Activated effector memory CD4-positive, alpha-beta T cell treated with anti-CD3 and anti-CD28 coated beads, Interleukin-2, amount 50 U/mL, for 16 hours (primary cell): ENCODE measurements at regions not wholly inside any gene's neighbourhood (a gene's known extent, or its start where the extent isn't known, plus 50 kb on each side); places are given as distances from the start of the nearest gene placed in this dataset.
"Not testable (repeated sequence)": the region's sequence is repeated elsewhere in the genome, so short reads cannot be mapped to it uniquely, and the experiment has no call there.

Experiments used
- DNase-seq: peaks from one replicate; pipeline ENCODE4 v3.0.0-alpha.2; 2020

DNA sequence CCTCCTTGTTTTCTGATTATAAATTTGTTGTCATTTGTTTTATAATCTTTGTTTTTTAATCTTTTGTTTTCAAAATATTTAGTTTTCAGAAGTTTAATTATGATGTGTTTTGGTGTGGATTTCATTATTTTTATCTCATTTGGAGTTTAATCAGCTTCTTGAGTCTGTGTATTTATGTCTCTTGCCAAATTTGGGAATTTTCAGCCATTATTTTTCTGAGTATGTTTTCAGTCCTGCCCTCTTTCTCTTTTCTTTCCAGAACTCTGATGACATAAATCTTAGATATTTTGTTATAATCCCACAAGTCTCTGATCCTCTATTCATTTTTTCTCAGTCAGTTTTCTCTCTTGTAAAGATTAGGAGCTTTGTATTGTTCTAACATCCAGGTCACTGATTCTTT lies 89.8 kb downstream of the RHOU start:
- DNase-seq = no peak

GRCh38 chr1:228825840-228826484 lies 90.7 kb downstream of the RHOU start:
- DNase-seq = no peak

GRCh38 chr1:228827019-228827418 lies 91.7 kb downstream of the RHOU start:
- DNase-seq = no peak

- DNase-seq = no peak
These were observed 92.9 kb downstream of the RHOU start for GRCh38 chr1:228828151-228828550.

GRCh38 chr1:228830185-228830953 lies 95.1 kb downstream of the RHOU start:
- DNase-seq = no peak

DNA sequence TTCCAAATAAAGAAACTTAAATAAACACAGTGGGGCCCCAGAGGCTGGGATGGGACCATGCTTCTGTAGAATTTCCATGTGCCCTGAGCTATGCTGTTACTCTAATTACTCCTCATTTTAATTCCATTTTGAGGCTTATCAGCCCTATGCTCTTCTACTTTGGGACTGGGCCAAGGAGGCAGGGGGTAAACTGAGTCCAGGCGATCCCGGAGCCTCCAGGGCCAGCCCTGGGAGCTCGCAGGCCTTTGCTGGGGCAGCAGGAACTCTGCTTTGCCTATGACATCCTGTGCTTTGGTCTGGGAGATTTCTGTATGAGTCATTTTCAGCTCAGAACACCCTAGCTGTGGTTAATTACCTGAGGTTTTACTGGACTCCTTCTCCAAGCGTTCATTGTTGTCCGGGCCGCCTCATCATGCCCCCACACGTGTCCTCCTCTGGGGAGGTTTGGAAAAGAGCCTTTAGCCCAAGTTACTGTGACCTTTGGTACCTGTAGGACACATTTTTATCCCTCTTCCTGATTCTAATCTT lies 95.7 kb downstream of the RHOU start:
- no peak for DNase-seq

DNA sequence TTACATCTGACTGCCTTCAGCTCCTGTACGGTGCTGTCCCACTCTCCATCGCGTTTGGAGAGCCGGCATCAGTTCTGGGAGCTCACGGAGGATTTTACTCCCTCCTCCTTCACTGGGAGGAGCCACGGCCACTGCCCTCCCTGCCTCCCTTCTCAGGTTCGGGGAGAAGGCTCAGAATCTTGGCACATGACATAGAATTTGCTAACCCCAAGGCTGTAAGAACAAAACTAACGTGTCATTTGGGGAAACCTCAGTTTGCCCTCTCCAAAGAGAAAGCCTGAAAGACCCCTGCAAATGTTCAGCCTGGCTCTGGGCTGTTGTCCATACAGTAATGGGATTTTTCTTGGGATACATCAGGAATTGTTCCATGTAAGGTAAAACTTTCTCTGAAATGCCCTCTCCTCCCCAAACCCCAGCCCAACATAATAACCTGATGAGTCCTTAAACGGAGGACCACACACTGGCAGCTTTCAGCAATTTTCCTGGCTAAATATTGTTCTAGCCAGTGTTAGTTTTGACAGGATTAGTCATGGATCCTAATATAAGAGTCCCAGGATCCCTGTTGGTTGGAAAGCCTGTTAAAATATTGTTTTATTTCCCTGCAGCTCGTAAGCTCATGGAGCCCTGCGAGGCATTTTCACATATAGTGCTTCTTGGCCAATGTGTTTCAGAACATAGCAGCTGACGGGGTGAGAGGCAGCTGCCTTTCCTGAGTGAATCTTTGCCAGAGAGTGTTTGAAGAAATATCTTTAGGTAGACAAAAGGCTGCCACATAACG lies 98.8 kb downstream of the RHOU start:
- DNase-seq = no peak

GRCh38 chr1:228835456-228835855 lies 100.2 kb downstream of the RHOU start:
- no peak for DNase-seq

DNA sequence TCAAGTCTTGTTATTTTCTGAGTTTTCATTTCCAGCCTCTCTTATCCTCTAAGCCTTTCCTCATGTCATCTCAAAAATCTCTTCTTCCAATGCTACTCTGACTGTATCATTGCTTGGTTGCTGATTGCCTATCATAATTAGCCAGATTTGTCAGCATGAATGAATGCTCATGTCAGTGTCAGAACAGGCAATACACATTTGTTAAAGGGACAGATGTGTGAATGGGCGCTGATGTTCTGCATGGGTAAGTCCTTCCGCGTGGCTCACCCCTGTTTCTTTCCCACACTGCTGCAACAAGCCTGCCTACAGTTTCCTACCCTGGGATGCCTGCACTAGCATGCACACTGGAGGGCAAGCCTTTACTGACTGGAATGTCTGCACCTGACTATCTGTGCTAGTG lies 100.6 kb downstream of the RHOU start:
- no peak for DNase-seq

DNA sequence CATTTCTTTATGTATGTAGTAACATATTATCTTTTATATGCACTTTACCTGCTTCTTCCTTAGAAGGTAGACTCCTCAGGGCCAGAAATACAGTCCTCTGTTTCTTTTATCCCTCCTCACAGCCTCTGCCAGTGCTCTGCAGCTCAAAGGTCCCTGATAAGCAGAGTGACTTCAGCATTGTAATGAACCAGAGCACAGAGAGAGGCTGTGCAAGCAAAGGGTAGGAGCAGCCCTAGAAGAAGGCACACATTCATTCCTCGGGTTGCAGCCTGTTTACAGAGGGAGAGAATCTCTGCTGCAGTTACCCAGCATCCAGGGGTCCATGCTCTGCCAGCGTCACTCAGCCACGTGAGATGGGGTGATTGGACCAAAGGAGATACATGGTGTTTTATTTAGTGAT lies 101.1 kb downstream of the RHOU start:
- DNase-seq = no peak

- no peak for DNase-seq
These were observed 101.8 kb downstream of the RHOU start for GRCh38 chr1:228837032-228837431.

GRCh38 chr1:228837817-228838716 lies 102.8 kb downstream of the RHOU start:
- DNase-seq = no peak

- DNase-seq = no peak
These were observed 103.6 kb downstream of the RHOU start for GRCh38 chr1:228838717-228839500.

DNA sequence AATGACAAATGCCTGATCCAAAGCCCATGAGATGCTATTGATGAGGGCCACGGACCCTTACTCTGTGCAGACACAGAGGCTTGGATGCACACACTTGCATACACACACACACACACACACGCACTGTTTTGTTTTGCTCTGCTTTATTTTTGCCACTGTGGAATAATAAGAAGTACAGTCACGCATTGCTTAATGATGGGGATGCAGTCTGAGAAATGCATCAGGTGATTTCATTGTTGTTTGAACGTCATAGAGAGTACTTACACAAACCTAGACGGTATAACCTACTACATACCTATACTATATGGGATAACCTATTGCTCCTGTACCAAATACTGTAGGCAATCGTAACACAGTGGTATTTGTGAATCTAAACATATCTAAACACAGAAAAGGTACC lies 104.4 kb downstream of the RHOU start:
- DNase-seq = no peak

DNA sequence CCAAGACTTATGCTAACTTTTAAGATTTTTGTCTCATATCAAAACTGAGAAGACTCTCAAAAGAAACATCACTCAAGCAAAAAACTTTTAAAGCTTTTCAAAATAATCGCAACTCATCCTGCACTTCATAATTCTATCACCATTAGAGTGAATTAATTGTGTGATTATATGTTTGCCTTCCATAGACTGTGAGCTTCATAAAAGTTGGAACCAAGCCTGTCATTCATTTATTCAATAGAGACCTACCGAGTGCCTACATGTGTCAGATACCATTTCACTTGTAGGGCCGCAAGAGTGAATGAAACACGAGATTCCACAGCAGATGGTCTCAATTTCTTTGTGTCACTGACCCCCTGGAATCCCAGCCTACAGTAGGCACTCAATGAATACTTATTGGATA lies 106.4 kb downstream of the RHOU start:
- no peak for DNase-seq

GRCh38 chr1:228842094-228842775 lies 107.0 kb downstream of the RHOU start:
- no peak for DNase-seq

GRCh38 chr1:228845101-228845500 lies 109.8 kb downstream of the RHOU start:
- no peak for DNase-seq

GRCh38 chr1:228846952-228847351 lies 111.7 kb downstream of the RHOU start:
- no peak for DNase-seq

- not testable (repeated sequence) for DNase-seq
These were observed 112.2 kb downstream of the RHOU start for GRCh38 chr1:228847451-228847850.

DNA sequence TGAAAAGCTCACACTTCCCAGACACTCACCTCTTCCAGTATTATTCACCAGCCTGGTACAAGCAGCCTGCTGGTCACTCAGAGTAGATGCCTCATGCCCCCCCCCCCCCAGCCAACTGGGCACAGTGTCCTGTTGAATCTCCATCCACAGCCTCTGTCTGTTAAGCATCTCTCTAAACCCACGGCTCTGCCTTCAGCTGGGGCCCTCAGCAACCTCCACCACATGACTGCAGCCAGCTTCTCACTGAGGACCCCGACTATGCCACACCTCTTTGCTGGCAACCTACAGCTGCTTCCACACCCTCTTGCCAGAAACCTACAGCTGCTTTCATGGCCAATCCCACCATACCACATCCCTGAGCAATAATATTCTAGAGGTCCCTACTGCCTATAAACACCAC lies 113.1 kb downstream of the RHOU start:
- no peak for DNase-seq

GRCh38 chr1:228849011-228849541 lies 113.8 kb downstream of the RHOU start:
- DNase-seq = no peak
